Neural cell (in vitro differentiated cells): ENCODE measurements at regions not wholly inside any gene's neighbourhood (a gene's known extent, or its start where the extent isn't known, plus 50 kb on each side); places are given as distances from the start of the nearest gene placed in this dataset.

Experiments
- H2AFZ ChIP-seq: fragments of 200-600, 300-800 bp; sonication (generic), shearing (Covaris generic); 2 replicates; pipeline ENCODE4 v1.6.0; 2014; ENCODE audit warnings: low read depth, mild to moderate bottlenecking, antibody characterized with exemption, low read length, moderate library complexity
- H3F3A ChIP-seq: fragments of 200-600 bp; shearing (Covaris generic); 2 replicates; pipeline ENCODE4 v1.6.1; 2016; ENCODE audit warnings: mild to moderate bottlenecking, moderate library complexity, mixed read lengths, antibody characterized with exemption, low read length; ENCODE audit not compliant: insufficient read depth, poor library complexity, severe bottlenecking
- H3K27ac ChIP-seq: fragments of 200-600, 300-800 bp; sonication (generic), shearing (Covaris generic); 2 replicates; pipeline ENCODE4 v1.5.1; 2014; ENCODE audit warnings: mild to moderate bottlenecking, low read length, moderate library complexity
- H3K27me3 ChIP-seq: fragments of 300-800, 200-600 bp; sonication (generic), shearing (Covaris generic); 2 replicates; pipeline ENCODE4 v1.6.0; 2014; ENCODE audit warnings: mild to moderate bottlenecking, low read depth, low read length, moderate library complexity; ENCODE audit not compliant: insufficient read depth
- H3K36me3 ChIP-seq: fragments of 300-800, 200-600 bp; sonication (generic), shearing (Covaris generic); 2 replicates; pipeline ENCODE4 v1.5.1; 2014; ENCODE audit warnings: mild to moderate bottlenecking, antibody characterized with exemption, low read length, moderate library complexity; ENCODE audit not compliant: insufficient read depth
- H3K4me2 ChIP-seq: fragments of 300-800, 200-600 bp; sonication (generic), shearing (Covaris generic); 2 replicates; pipeline ENCODE4 v1.6.0; 2014; ENCODE audit warnings: mild to moderate bottlenecking, low read length
- H3K4me3 ChIP-seq: fragments of 300-800, 200-600 bp; sonication (generic), shearing (Covaris generic); 2 replicates; pipeline ENCODE4 v1.5.1; 2014; ENCODE audit warnings: mild to moderate bottlenecking, low read length, moderate library complexity
- H3K79me2 ChIP-seq: fragments of 200-600 bp; shearing (Covaris generic); replicated peaks from 2 replicates; pipeline ENCODE4 v1.6.0; 2014; ENCODE audit warnings: mild to moderate bottlenecking, low read length, moderate library complexity; ENCODE audit not compliant: insufficient read depth
- H3K9ac ChIP-seq: fragments of 300-800, 200-600 bp; sonication (generic), shearing (Covaris generic); 2 replicates; pipeline ENCODE4 v1.6.1; 2016; ENCODE audit warnings: mild to moderate bottlenecking, low read length, mixed read lengths
- H3K9me2 ChIP-seq: fragments of 200-600 bp; shearing (Covaris generic); 2 replicates; pipeline ENCODE4 v1.6.1; 2016; ENCODE audit warnings: mild to moderate bottlenecking, low read length, mixed read lengths; ENCODE audit not compliant: insufficient read depth
- H3K9me3 ChIP-seq: fragments of 200-600, 300-800 bp; sonication (generic), shearing (Covaris generic); 2 replicates; pipeline ENCODE4 v1.6.1; 2016; ENCODE audit warnings: mild to moderate bottlenecking, mixed run types, low read length, moderate library complexity, mixed read lengths
- H4K20me1 ChIP-seq: fragments of 200-600 bp; shearing (Covaris generic); 2 replicates; pipeline ENCODE4 v1.6.1; 2016; ENCODE audit warnings: mild to moderate bottlenecking, mixed run types; ENCODE audit not compliant: insufficient read depth
- EP300 ChIP-seq: fragments of 450-650 bp; conservative IDR thresholded peaks from 2 replicates; pipeline ENCODE4 v1.6.1; 2014; ENCODE audit warnings: antibody characterized with exemption, mild to moderate bottlenecking, moderate library complexity; ENCODE audit not compliant: poor library complexity, severe bottlenecking
- EZH2 ChIP-seq: fragments of 200-600, 300-800 bp; shearing (Covaris generic), sonication (generic); IDR thresholded peaks from 2 replicates; pipeline ENCODE4 v1.6.1; 2014; ENCODE audit warnings: antibody characterized with exemption, low read length, borderline replicate concordance, mild to moderate bottlenecking; ENCODE audit not compliant: insufficient read depth, poor library complexity, severe bottlenecking
- MXI1 ChIP-seq: fragments of 450-650 bp; conservative IDR thresholded peaks from 2 replicates; pipeline ENCODE4 v1.6.1; 2014; ENCODE audit warnings: antibody characterized with exemption, mild to moderate bottlenecking; ENCODE audit not compliant: poor library complexity, severe bottlenecking
- POLR2AphosphoS5 ChIP-seq: IDR thresholded peaks from 2 replicates; pipeline ENCODE4 v1.6.1; 2012
- RAD21 ChIP-seq: fragments of 450-650 bp; conservative IDR thresholded peaks from 2 replicates; pipeline ENCODE4 v1.6.1; 2014; ENCODE audit warnings: antibody characterized with exemption, mild to moderate bottlenecking, moderate library complexity
- SMC3 ChIP-seq: fragments of 450-650 bp; conservative IDR thresholded peaks from 2 replicates; pipeline ENCODE4 v1.6.1; 2014; ENCODE audit warnings: antibody characterized with exemption, mild to moderate bottlenecking, moderate library complexity; ENCODE audit not compliant: poor library complexity
- TAF1 ChIP-seq: IDR thresholded peaks from 2 replicates; pipeline ENCODE4 v1.6.1; 2012; ENCODE audit warnings: low read depth
- TF ChIP-seq, protein P1 (sequence below): fragments of 450-650 bp; IDR thresholded peaks from 2 replicates; pipeline ENCODE4 v1.5.1; 2014; ENCODE audit warnings: antibody characterized with exemption, mild to moderate bottlenecking, moderate library complexity; ENCODE audit not compliant: poor library complexity, severe bottlenecking
- TF ChIP-seq, protein P2 (sequence below): IDR thresholded peaks from 2 replicates; pipeline ENCODE4 v1.6.1; 2012; ENCODE audit warnings: borderline replicate concordance

DNA sequence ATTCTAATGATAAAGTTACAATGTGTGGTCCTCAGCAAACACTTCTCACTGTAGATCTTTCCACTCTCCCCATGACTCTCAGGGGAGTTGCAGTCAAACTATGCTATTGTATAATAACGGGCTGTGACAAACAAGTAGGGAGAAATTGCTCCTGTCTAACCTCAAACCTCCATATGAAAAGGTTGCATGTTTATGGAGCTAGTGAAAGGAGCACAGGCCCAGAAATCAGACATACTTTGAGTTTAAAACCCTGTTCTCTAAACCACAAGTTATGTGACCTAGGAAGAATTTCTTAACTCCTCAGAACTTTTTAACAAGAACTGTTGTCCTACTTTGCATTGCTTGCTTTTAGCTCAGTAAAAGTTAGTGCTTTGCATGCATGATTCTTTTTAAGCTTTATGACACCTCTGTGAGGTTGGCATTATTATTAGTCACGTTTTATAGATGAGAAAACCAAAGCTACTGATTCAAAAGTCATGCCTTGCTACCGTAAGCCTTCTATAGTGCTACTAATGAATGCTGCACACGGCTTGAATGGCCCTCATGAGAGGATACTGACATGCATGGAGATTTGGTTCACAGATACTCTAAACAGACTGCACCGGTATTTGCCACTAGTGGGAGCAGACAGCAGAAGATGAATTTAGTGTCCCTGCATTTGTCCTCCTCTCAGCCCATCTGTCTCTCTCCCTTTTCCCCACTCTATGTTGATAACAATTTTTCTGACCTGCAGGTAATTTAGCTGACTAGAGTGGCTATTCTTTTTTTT, 129.5 kb upstream of the PCGF5 start:
- no peak overlapping the region for H3K27ac ChIP-seq
- TF ChIP-seq EP300 = no peak
- TF ChIP-seq SMC3 = peak; percentile 16
- TF ChIP-seq, protein P1, sequence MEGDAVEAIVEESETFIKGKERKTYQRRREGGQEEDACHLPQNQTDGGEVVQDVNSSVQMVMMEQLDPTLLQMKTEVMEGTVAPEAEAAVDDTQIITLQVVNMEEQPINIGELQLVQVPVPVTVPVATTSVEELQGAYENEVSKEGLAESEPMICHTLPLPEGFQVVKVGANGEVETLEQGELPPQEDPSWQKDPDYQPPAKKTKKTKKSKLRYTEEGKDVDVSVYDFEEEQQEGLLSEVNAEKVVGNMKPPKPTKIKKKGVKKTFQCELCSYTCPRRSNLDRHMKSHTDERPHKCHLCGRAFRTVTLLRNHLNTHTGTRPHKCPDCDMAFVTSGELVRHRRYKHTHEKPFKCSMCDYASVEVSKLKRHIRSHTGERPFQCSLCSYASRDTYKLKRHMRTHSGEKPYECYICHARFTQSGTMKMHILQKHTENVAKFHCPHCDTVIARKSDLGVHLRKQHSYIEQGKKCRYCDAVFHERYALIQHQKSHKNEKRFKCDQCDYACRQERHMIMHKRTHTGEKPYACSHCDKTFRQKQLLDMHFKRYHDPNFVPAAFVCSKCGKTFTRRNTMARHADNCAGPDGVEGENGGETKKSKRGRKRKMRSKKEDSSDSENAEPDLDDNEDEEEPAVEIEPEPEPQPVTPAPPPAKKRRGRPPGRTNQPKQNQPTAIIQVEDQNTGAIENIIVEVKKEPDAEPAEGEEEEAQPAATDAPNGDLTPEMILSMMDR = peak; percentile 40
- TF ChIP-seq MXI1 = no peak
- TF ChIP-seq RAD21 = no peak
- TF ChIP-seq POLR2AphosphoS5 = no peak
- no peak for TF ChIP-seq TAF1
- no peak for TF ChIP-seq EZH2
- TF ChIP-seq, protein P2, sequence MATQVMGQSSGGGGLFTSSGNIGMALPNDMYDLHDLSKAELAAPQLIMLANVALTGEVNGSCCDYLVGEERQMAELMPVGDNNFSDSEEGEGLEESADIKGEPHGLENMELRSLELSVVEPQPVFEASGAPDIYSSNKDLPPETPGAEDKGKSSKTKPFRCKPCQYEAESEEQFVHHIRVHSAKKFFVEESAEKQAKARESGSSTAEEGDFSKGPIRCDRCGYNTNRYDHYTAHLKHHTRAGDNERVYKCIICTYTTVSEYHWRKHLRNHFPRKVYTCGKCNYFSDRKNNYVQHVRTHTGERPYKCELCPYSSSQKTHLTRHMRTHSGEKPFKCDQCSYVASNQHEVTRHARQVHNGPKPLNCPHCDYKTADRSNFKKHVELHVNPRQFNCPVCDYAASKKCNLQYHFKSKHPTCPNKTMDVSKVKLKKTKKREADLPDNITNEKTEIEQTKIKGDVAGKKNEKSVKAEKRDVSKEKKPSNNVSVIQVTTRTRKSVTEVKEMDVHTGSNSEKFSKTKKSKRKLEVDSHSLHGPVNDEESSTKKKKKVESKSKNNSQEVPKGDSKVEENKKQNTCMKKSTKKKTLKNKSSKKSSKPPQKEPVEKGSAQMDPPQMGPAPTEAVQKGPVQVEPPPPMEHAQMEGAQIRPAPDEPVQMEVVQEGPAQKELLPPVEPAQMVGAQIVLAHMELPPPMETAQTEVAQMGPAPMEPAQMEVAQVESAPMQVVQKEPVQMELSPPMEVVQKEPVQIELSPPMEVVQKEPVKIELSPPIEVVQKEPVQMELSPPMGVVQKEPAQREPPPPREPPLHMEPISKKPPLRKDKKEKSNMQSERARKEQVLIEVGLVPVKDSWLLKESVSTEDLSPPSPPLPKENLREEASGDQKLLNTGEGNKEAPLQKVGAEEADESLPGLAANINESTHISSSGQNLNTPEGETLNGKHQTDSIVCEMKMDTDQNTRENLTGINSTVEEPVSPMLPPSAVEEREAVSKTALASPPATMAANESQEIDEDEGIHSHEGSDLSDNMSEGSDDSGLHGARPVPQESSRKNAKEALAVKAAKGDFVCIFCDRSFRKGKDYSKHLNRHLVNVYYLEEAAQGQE = no peak

DNA sequence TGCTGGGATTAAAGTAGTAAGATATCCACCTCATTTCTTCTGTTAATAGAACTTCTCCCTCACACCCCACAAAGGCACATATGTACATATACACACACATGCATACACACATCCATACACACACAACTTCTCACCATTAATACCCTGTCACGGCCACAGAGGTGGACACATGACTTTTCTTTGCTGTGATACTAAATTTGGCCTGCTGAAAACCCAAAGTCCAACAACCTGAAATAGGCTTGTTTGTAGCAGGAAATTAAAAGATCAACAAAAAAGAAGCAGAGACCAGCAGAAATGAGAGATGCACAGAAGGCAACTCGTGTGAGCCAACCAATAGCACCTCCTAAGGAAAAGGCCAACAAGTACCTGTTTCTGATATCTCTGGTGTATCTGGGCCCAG, 128.7 kb upstream of the PCGF5 start:
- no peak overlapping the region for H3K4me3 ChIP-seq
- peaks cover 5% of the 10 kb centered on the region for H3K9me3 ChIP-seq
- no peaks in the 10 kb centered on the region for H3K36me3 ChIP-seq
- H3K9me2 ChIP-seq = no peaks in the 10 kb centered on the region
- no peak overlapping the region for H3K9ac ChIP-seq
- H3K27ac ChIP-seq = no peak overlapping the region
- no peak overlapping the region for H2AFZ ChIP-seq
- H3K4me2 ChIP-seq = no peak overlapping the region
- no peaks in the 10 kb centered on the region for H3K79me2 ChIP-seq
- H3F3A ChIP-seq = no peaks in the 10 kb centered on the region
- H3K27me3 ChIP-seq = no peaks in the 10 kb centered on the region
- TF ChIP-seq EZH2 (no peak), EP300 (no peak)
- no peaks in the 10 kb centered on the region for H4K20me1 ChIP-seq

More for the DNA sequence above, 129.5 kb upstream of the PCGF5 start:
- no peaks in the 10 kb centered on the region for H3K9me2 ChIP-seq
- H3K9ac ChIP-seq = no peak overlapping the region
- no peaks in the 10 kb centered on the region for H3K27me3 ChIP-seq
- no peaks in the 10 kb centered on the region for H3K36me3 ChIP-seq
- H3F3A ChIP-seq = no peaks in the 10 kb centered on the region
- H3K79me2 ChIP-seq = no peaks in the 10 kb centered on the region
- no peaks in the 10 kb centered on the region for H4K20me1 ChIP-seq
- H2AFZ ChIP-seq = no peak overlapping the region
- H3K4me2 ChIP-seq = no peak overlapping the region
- peaks cover 5% of the 10 kb centered on the region for H3K9me3 ChIP-seq
- no peak overlapping the region for H3K4me3 ChIP-seq

DNA sequence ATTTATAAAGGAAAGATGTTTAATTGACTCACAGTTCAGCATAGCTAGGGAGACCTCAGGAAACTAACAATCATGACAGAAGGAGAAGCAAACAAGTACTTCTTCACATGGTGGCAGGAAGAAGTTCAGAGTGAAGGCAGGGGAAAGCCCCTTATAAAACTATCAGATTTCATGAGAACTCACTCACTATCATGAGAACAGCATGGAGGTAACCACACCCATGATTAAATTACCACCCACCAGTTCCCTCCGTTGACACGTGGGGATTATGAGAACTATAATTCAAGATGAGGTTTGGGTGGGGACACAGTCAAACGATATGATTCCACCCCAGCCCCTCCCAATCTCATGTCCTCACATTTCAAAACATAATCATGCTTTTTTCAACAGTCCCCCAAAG, 124.2 kb upstream of the PCGF5 start:
- H3K9ac ChIP-seq = no peak overlapping the region
- no peaks in the 10 kb centered on the region for H4K20me1 ChIP-seq
- no peaks in the 10 kb centered on the region for H3K36me3 ChIP-seq
- peaks cover 12% of the 10 kb centered on the region for H3K9me3 ChIP-seq
- no peaks in the 10 kb centered on the region for H3K9me2 ChIP-seq
- no peaks in the 10 kb centered on the region for H3F3A ChIP-seq
- no peak overlapping the region for H3K4me3 ChIP-seq
- H3K79me2 ChIP-seq = no peaks in the 10 kb centered on the region
- no peak overlapping the region for H3K27ac ChIP-seq
- H2AFZ ChIP-seq = no peak overlapping the region
- no peak for TF ChIP-seq POLR2AphosphoS5
- TF ChIP-seq, protein P1 = no peak
- no peak for TF ChIP-seq SMC3
- no peak overlapping the region for H3K4me2 ChIP-seq
- no peaks in the 10 kb centered on the region for H3K27me3 ChIP-seq
